Heart left ventricle (tissue), 16 donors: ENCODE measurements at regions not wholly inside any gene's neighbourhood (a gene's known extent, or its start where the extent isn't known, plus 50 kb on each side); places are given as distances from the start of the nearest gene placed in this dataset.

ENCODE experiments used
- ATAC-seq, 4 donors: fragments of 200-7000 bp; cut with Tn5 transposase; one replicate each; pipeline ENCODE4 v1.9.1; 2020 to 2022; ENCODE audit warnings: moderate library complexity in 4 of 4, mild to moderate bottlenecking in 3 of 4, moderate number of reproducible peaks in 1 of 4
- DNase-seq, 5 donors: peaks; one replicate each; pipeline ENCODE4 v3.0.0-alpha.2; 2020
- H3K27ac ChIP-seq, 12 donors: fragments of 200-600 bp; sonication (generic) in 4 of 12; one replicate each; pipeline versions ENCODE4 v1.5.0 to v1.8.0; 2016 to 2022; ENCODE audit warnings: mild to moderate bottlenecking in 2 of 12
- H3K27me3 ChIP-seq, 9 donors: fragments of 200-600 bp; sonication (generic) in 2 of 9; one replicate each; pipeline versions ENCODE4 v1.5.1 to v1.8.0; 2016 to 2022; ENCODE audit warnings: mild to moderate bottlenecking in 3 of 9
- H3K36me3 ChIP-seq, 9 donors: fragments of 200-600 bp; sonication (generic) in 2 of 9; one replicate each; pipeline versions ENCODE4 v1.5.0 to v1.8.0; 2018 to 2022; ENCODE audit warnings: mild to moderate bottlenecking in 2 of 9
- H3K4me1 ChIP-seq, 12 donors: fragments of 200-600 bp; sonication (generic) in 4 of 12; one replicate each; pipeline versions ENCODE4 v1.5.0 to v1.8.0; 2016 to 2022; ENCODE audit warnings: mild to moderate bottlenecking in 3 of 12
- H3K4me3 ChIP-seq, 12 donors: fragments of 200-600 bp; sonication (generic) in 4 of 12; one replicate each; pipeline versions ENCODE4 v1.5.0 to v1.8.0; 2017 to 2022; ENCODE audit warnings: mild to moderate bottlenecking in 9 of 12, moderate library complexity in 4 of 12
- H3K9me3 ChIP-seq, 12 donors: fragments of 200-600 bp; sonication (generic) in 4 of 12; one replicate each; pipeline versions ENCODE4 v1.5.0 to v1.8.0; 2016 to 2022; ENCODE audit warnings: mild to moderate bottlenecking in 1 of 12
- POLR2A ChIP-seq, 2 donors: fragments of 450-650 bp; IDR thresholded peaks; one replicate each; pipeline ENCODE4 v1.6.1; 2017; ENCODE audit warnings: antibody characterized with exemption in 2 of 2, mild to moderate bottlenecking in 2 of 2, moderate library complexity in 2 of 2
- WGBS, 4 donors: extraction: QIAGEN DNeasy Blood & Tissue Kit in 2 of 4; methylation state at CpG; one replicate each; pipeline versions ENCODE4 v1.1.5 to v1.1.7; 2013 to 2018; 5-methylcytosine and 5-hydroxymethylcytosine counted together
- intact Hi-C, 10 donors: fragments of 100-400 bp; cut with DNase I; formaldehyde crosslinking; loops; one replicate each; pipeline versions ENCODE4 v1.11.1 to v1.14.2; 2022
- TF ChIP-seq, protein P1 (sequence below), 12 donors: fragments of 200-600 bp; sonication (generic) in 4 of 12; IDR thresholded peaks; one replicate each; pipeline versions ENCODE4 v1.5.0 to v1.8.0; 2018 to 2022; ENCODE audit warnings: antibody characterized with exemption in 12 of 12, mild to moderate bottlenecking in 5 of 12
- donor health status: ischemic (EF 13 %, LVEDD 7.1; RV severe dilation, severe dysfunction).
- donor health status: healthy with polysubstance abuse.
- donor health status: DM: no; HTN: yes; CAD: no.
- donor health status: DM: no; HTN: no; CAD: no.
- donor health status: ischemic (EF 25% LVEDD 6.9; RV normal size, moderate dysfunction).
- donor health status: ischemic (EF 25% LVEDD 5.7; RV mildly dilated, moderate dysfunction).
- donor health status: healthy.
- donor health status: DM: yes; HTN: yes; CAD: no.
- donor health status: ischemic (EF 35%, LVEDD 5.7; RV mildly dilated, moderate dysfunction).
- donor health status: nonischemic (EF 11% LVEDD 7.7; RV severe dilation, severe dysfunction).
- donor health status: DM: yes; HTN: yes; CAD: no.
- donor health status: PGD.
- donor health status: ischemic (EF 29% LVEDD 5.4; RV normal size, mild dysfunction).
- donor health status: nonischemic (EF 23%, LVEDD 6.1; RV moderate dilation, normal function).

DNA sequence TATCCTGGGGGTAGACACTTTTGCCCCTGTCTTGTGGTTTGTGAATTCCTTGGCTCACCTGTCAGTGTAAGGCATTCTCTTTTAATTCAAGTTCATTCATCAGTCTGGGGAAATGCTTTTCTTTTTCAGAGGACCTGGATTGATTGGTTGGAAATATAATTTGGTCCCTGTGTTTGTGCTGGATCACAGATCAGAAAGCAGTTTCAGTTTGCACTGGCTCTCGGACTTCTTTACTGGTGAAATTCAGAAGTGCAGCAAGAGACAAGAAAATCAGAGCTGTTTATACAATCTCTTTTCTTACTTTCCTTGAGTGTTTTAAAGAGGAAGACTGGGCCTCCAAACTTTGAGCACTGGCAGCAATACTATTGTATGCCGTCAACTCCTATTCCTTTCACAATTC is 161.8 kb upstream of the KCNJ16 start:
- Histone ChIP-seq H3K4me3 (peak overlapping the region in 1 of 12 donors; percentile 12), H3K27ac (peak overlapping the region in 2 of 12 donors; percentile 20 to 35), H3K9me3 (no peaks in the 10 kb centered on the region), H3K4me1 (peaks cover 0 to 9% (median 0%) of the 10 kb centered on the region in 12 donors), H3K36me3 (no peaks in the 10 kb centered on the region), H3K27me3 (no peaks in the 10 kb centered on the region)
- 80 to 91% (median 84%) methylated on average over 2 of the region's 2 CpGs for WGBS, 4 donors
- intact Hi-C loops, result no loop called here
- no peak for ATAC-seq
- TF ChIP-seq, protein P1, sequence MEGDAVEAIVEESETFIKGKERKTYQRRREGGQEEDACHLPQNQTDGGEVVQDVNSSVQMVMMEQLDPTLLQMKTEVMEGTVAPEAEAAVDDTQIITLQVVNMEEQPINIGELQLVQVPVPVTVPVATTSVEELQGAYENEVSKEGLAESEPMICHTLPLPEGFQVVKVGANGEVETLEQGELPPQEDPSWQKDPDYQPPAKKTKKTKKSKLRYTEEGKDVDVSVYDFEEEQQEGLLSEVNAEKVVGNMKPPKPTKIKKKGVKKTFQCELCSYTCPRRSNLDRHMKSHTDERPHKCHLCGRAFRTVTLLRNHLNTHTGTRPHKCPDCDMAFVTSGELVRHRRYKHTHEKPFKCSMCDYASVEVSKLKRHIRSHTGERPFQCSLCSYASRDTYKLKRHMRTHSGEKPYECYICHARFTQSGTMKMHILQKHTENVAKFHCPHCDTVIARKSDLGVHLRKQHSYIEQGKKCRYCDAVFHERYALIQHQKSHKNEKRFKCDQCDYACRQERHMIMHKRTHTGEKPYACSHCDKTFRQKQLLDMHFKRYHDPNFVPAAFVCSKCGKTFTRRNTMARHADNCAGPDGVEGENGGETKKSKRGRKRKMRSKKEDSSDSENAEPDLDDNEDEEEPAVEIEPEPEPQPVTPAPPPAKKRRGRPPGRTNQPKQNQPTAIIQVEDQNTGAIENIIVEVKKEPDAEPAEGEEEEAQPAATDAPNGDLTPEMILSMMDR (IDR thresholded peaks at IDR 0.05), result peak in 1 of 12 donors; percentile 4
- no peak for TF ChIP-seq POLR2A (IDR thresholded peaks at IDR 0.05)
- DNase-seq, result no peak

DNA sequence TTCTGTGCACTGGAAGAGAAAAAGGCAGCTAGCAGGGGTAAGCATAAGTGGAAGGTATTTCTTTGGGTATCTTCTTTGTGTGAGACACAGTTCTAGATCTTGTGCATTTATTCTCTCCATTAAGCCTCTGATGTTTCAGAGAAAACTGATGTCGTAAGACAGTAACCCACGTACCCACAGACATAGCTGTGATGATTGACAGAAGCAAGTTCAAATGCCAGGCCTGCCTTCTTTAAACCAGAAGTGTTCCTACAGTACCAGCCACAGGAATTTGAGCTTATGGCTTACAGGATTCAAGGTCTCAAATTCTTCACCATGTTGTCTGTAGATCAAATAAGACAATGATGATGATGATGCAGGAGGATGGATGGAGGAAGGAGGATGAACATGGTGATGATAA is 161.4 kb upstream of the KCNJ16 start:
- 90 to 92% (median 91%) methylated on average over 2 of the region's 2 CpGs for whole genome bisulfite sequencing, 4 donors
- Histone ChIP-seq H3K27me3 (no peaks in the 10 kb centered on the region), H3K4me1 (peaks cover 0 to 5% (median 0%) of the 10 kb centered on the region in 12 donors), H3K36me3 (no peaks in the 10 kb centered on the region), H3K9me3 (no peaks in the 10 kb centered on the region), H3K27ac (peak overlapping the region in 2 of 12 donors; percentile 20 to 35), H3K4me3 (peak overlapping the region in 1 of 12 donors; percentile 12)
- TF ChIP-seq, protein P1 (IDR thresholded peaks at IDR 0.05), result no peak
- TF ChIP-seq POLR2A (IDR thresholded peaks at IDR 0.05), result no peak
- DNase-seq (no peak), ATAC-seq (no peak)
- intact Hi-C loops, result no loop called here

DNA sequence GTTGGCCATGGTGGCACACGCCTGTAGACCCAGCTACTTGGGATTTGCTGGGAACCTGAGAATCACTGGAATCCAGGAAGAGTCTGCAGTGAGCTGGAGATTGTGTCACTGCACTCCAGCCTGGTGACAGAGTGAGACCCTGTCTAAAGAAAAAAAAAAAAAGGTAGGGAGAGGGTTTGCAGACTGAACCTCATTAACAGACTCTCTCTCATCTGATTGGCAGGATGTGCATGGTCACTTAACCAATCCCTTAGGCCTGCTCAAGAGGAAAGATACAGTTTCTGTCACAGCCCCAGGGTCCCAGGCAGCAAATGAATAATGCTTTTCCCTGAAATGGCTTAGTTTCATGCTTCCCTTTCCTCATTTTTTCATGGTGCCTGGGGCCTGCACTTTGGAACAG is 160.5 kb upstream of the KCNJ16 start:
- intact Hi-C loops, result no loop called here
- ATAC-seq, result no peak
- Histone ChIP-seq H3K4me3 (no peak overlapping the region), H3K9me3 (no peaks in the 10 kb centered on the region), H3K27ac (no peak overlapping the region), H3K4me1 (no peaks in the 10 kb centered on the region), H3K27me3 (no peaks in the 10 kb centered on the region), H3K36me3 (no peaks in the 10 kb centered on the region)
- 94 to 100% (median 98%) methylated on average over 1 of the region's 1 CpG for WGBS, 4 donors
- no peak for TF ChIP-seq POLR2A (IDR thresholded peaks at IDR 0.05)
- TF ChIP-seq, protein P1 (IDR thresholded peaks at IDR 0.05), result no peak
- no peak for DNase-seq

DNA sequence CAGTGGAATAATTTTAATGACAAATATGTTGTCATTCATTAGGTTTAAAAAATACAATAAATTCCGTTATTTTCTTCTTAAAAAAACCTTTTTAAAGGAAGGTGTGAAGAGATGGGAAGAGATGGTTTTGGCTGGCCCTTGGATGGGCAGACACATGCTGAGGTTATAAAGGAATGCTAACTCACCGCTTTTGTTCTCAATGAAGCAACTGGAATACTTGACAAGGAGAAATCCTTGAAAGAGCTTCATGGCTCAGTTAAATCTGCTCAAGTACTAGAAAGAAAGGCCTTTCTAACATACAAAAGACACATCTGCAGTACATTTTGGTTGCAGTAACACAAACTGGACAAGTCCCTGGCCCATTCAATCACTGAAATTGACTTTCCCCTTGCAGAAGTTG is 158.3 kb upstream of the KCNJ16 start:
- 86 to 94% (median 90%) methylated on average over 2 of the region's 2 CpGs for WGBS, 4 donors

More for the DNA sequence above, 158.3 kb upstream of the KCNJ16 start:
- Histone ChIP-seq H3K27me3 (no peaks in the 10 kb centered on the region), H3K4me3 (no peak overlapping the region), H3K36me3 (no peaks in the 10 kb centered on the region), H3K4me1 (no peaks in the 10 kb centered on the region), H3K27ac (no peak overlapping the region), H3K9me3 (peaks cover 0 to 6% (median 0%) of the 10 kb centered on the region in 12 donors)
- intact Hi-C loops, result no loop called here
- ATAC-seq (no peak), DNase-seq (no peak)
- TF ChIP-seq POLR2A (IDR thresholded peaks at IDR 0.05), result no peak
- TF ChIP-seq, protein P1 (IDR thresholded peaks at IDR 0.05), result no peak
